Stimulated activated CD8-positive, alpha-beta memory T cell treated with anti-CD3 and anti-CD28 coated beads, Interleukin-4, amount 100 ng/mL, for 48 hours (primary cell): ENCODE measurements at regions not wholly inside any gene's neighbourhood (a gene's known extent, or its start where the extent isn't known, plus 50 kb on each side); places are given as distances from the start of the nearest gene placed in this dataset.
"Not testable (repeated sequence)": the region's sequence is repeated elsewhere in the genome, so short reads cannot be mapped to it uniquely, and the experiment has no call there.

Source experiments
- DNase-seq: peaks from one replicate; pipeline ENCODE4 v3.0.0-alpha.2; 2020

- no peak for DNase-seq
Observed at GRCh38 chr13:34179481-34179880, 361.5 kb downstream of the RFC3 start.

- no peak for DNase-seq
Observed at GRCh38 chr13:34179927-34180326, 362.0 kb downstream of the RFC3 start.

GRCh38 chr13:34181256-34181655, 363.3 kb downstream of the RFC3 start:
- DNase-seq, result not testable (repeated sequence)

GRCh38 chr13:34189946-34190345, 372.0 kb downstream of the RFC3 start:
- no peak for DNase-seq

- DNase-seq, result no peak
Observed at GRCh38 chr13:34201050-34201913, 383.3 kb downstream of the RFC3 start.

- DNase-seq, result no peak
Observed at GRCh38 chr13:34207334-34207733, 389.4 kb downstream of the RFC3 start.

- no peak for DNase-seq
Observed at GRCh38 chr13:34207872-34208271, 389.9 kb downstream of the RFC3 start.

- DNase-seq, result no peak
Observed at GRCh38 chr13:34208336-34208735, 390.4 kb downstream of the RFC3 start.

- no peak for DNase-seq
Observed at GRCh38 chr13:34210341-34210740, 392.4 kb downstream of the RFC3 start.

GRCh38 chr13:34214686-34215085, 396.7 kb downstream of the RFC3 start:
- DNase-seq, result no peak

GRCh38 chr13:34216256-34216655, 398.3 kb downstream of the RFC3 start:
- no peak for DNase-seq

GRCh38 chr13:34217343-34218025, 399.5 kb downstream of the RFC3 start:
- no peak for DNase-seq

GRCh38 chr13:34223984-34224383, 406.0 kb downstream of the RFC3 start:
- DNase-seq, result no peak

GRCh38 chr13:34224877-34225276, 406.9 kb downstream of the RFC3 start:
- DNase-seq, result no peak

GRCh38 chr13:34230271-34230670, 412.3 kb downstream of the RFC3 start:
- DNase-seq, result no peak

- DNase-seq, result no peak
Observed at GRCh38 chr13:34241332-34241731, 423.4 kb downstream of the RFC3 start.

- DNase-seq, result no peak
Observed at GRCh38 chr13:34243403-34243802, 425.5 kb downstream of the RFC3 start.

- DNase-seq, result no peak
Observed at GRCh38 chr13:34246511-34246910, 428.6 kb downstream of the RFC3 start.

- DNase-seq, result no peak
Observed at GRCh38 chr13:34247596-34247995, 429.6 kb downstream of the RFC3 start.

GRCh38 chr13:34249546-34250039, 431.6 kb downstream of the RFC3 start:
- no peak for DNase-seq

GRCh38 chr13:34250151-34250670, 432.3 kb downstream of the RFC3 start:
- no peak for DNase-seq

GRCh38 chr13:34254366-34254765, 436.4 kb downstream of the RFC3 start:
- DNase-seq, result no peak

GRCh38 chr13:34255711-34256110, 437.8 kb downstream of the RFC3 start:
- DNase-seq, result no peak

- DNase-seq, result no peak
Observed at GRCh38 chr13:34256236-34256635, 438.3 kb downstream of the RFC3 start.
